Gastrocnemius medialis (tissue), 4 donors: ENCODE measurements at regions not wholly inside any gene's neighbourhood (a gene's known extent, or its start where the extent isn't known, plus 50 kb on each side); places are given as distances from the start of the nearest gene placed in this dataset.
"Not testable (repeated sequence)": the region's sequence is repeated elsewhere in the genome, so short reads cannot be mapped to it uniquely, and the experiment has no call there.

Experiments used
- POLR2A ChIP-seq, 2 donors: fragments of 450-650 bp; IDR thresholded peaks; one replicate each; pipeline ENCODE4 v1.6.1; 2017; ENCODE audit warnings: antibody characterized with exemption in 2 of 2, mild to moderate bottlenecking in 2 of 2, moderate library complexity in 2 of 2
- TF ChIP-seq, protein P1 (sequence below), 5 experiments: fragments of 450-650 bp in 3 of 5; fragments of 200-600 bp in 2 of 5; sonication (generic) in 2 of 5; IDR thresholded peaks in 4 of 5; conservative IDR thresholded peaks in 1 of 5; 1 replicate in 4 of 5; 2 replicates in 1 of 5; pipeline ENCODE4 v1.5.1; 2016 to 2019; ENCODE audit warnings: antibody characterized with exemption in 5 of 5, mild to moderate bottlenecking in 3 of 5, moderate library complexity in 3 of 5

DNA sequence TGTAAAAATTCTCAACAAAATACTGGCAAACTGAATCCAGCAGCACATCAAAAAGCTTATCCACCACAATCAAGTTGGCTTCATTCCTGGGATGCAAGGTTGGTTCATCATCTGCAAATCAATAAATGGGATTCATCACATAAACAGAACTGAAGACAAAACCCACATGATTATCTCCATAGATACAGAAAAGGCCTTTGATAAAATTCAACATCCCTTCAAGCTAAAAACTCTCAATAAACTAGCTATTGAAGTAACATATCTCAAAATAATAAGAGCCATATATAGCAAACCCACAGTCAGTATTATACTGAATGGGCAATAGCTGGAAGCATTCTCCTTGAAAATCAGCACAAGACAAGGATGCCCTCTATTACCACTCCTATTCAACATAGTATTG, 79.3 kb upstream of the ARHGAP42 start:
- TF ChIP-seq POLR2A (IDR thresholded peaks at IDR 0.05) = not testable (repeated sequence)
- TF ChIP-seq, protein P1, sequence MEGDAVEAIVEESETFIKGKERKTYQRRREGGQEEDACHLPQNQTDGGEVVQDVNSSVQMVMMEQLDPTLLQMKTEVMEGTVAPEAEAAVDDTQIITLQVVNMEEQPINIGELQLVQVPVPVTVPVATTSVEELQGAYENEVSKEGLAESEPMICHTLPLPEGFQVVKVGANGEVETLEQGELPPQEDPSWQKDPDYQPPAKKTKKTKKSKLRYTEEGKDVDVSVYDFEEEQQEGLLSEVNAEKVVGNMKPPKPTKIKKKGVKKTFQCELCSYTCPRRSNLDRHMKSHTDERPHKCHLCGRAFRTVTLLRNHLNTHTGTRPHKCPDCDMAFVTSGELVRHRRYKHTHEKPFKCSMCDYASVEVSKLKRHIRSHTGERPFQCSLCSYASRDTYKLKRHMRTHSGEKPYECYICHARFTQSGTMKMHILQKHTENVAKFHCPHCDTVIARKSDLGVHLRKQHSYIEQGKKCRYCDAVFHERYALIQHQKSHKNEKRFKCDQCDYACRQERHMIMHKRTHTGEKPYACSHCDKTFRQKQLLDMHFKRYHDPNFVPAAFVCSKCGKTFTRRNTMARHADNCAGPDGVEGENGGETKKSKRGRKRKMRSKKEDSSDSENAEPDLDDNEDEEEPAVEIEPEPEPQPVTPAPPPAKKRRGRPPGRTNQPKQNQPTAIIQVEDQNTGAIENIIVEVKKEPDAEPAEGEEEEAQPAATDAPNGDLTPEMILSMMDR (IDR thresholded peaks at IDR 0.05 in 4 of 5, conservative IDR thresholded peaks at IDR 0.05 in 1 of 5) = not testable (repeated sequence)
